MM.1S (cell line): ENCODE measurements at regions not wholly inside any gene's neighbourhood (a gene's known extent, or its start where the extent isn't known, plus 50 kb on each side); places are given as distances from the start of the nearest gene placed in this dataset.

Experiments used
- DNase-seq: peaks from one replicate; pipeline ENCODE4 v3.0.0-alpha.2; 2015
- H2AFZ ChIP-seq: fragments of 300-600 bp; sonication (generic); 2 replicates; pipeline ENCODE4 v1.6.0; 2016; ENCODE audit warnings: antibody characterized with exemption, low read length
- H3F3A ChIP-seq: fragments of 300-600 bp; sonication (generic); 2 replicates; pipeline ENCODE4 v1.6.1; 2016; ENCODE audit warnings: mild to moderate bottlenecking, antibody characterized with exemption, low read length, moderate library complexity, mixed read lengths; ENCODE audit not compliant: insufficient read depth
- H3K27ac ChIP-seq: fragments of 300-600 bp; sonication (generic); 2 replicates; pipeline ENCODE4 v1.5.1; 2016; ENCODE audit warnings: mild to moderate bottlenecking, low read length
- H3K27me3 ChIP-seq: fragments of 300-600 bp; sonication (generic); replicated peaks from 2 replicates; pipeline ENCODE4 v1.6.0; 2016; ENCODE audit warnings: low read length; ENCODE audit not compliant: insufficient read depth
- H3K36me3 ChIP-seq: fragments of 300-600 bp; sonication (generic); replicated peaks from 2 replicates; pipeline ENCODE4 v1.6.1; 2016; ENCODE audit warnings: mild to moderate bottlenecking, low read length, mixed read lengths; ENCODE audit not compliant: insufficient read depth
- H3K4me1 ChIP-seq: fragments of 300-600 bp; sonication (generic); 2 replicates; pipeline ENCODE4 v1.6.1; 2016; ENCODE audit warnings: low read length, mixed read lengths
- H3K4me2 ChIP-seq: fragments of 300-600 bp; sonication (generic); 2 replicates; pipeline ENCODE4 v1.6.0; 2016; ENCODE audit warnings: low read depth, low read length
- H3K4me3 ChIP-seq: fragments of 300-600 bp; sonication (generic); 2 replicates; pipeline ENCODE4 v1.5.1; 2016; ENCODE audit warnings: low read length, mixed read lengths
- H3K79me2 ChIP-seq: fragments of 300-600 bp; sonication (generic); 2 replicates; pipeline ENCODE4 v1.6.1; 2016; ENCODE audit warnings: mixed run types, low read length, mixed read lengths
- H3K9ac ChIP-seq: fragments of 300-600 bp; sonication (generic); 2 replicates; pipeline ENCODE4 v1.6.1; 2016; ENCODE audit warnings: low read length, mixed read lengths
- H3K9me2 ChIP-seq: fragments of 300-600 bp; sonication (generic); replicated peaks from 2 replicates; pipeline ENCODE4 v1.6.1; 2016; ENCODE audit warnings: mild to moderate bottlenecking, low read length, mixed read lengths; ENCODE audit not compliant: insufficient read depth
- H3K9me3 ChIP-seq: fragments of 300-600 bp; sonication (generic); replicated peaks from 2 replicates; pipeline ENCODE4 v1.6.1; 2016; ENCODE audit warnings: mild to moderate bottlenecking, low read length, mixed read lengths; ENCODE audit not compliant: insufficient read depth
- H4K20me1 ChIP-seq: fragments of 300-600 bp; sonication (generic); 2 replicates; pipeline ENCODE4 v1.6.1; 2016; ENCODE audit warnings: mild to moderate bottlenecking, low read length, moderate library complexity, mixed read lengths; ENCODE audit not compliant: insufficient read depth
- CTCF ChIP-seq: fragments of 300-600 bp; sonication (generic); IDR thresholded peaks from 2 replicates; pipeline ENCODE4 v1.5.1; 2016; ENCODE audit warnings: antibody characterized with exemption, low read length, mixed read lengths
- EZH2 ChIP-seq: fragments of 300-600 bp; sonication (generic); optimal IDR thresholded peaks from 2 replicates; pipeline ENCODE3; 2017; ENCODE audit warnings: low read depth, mild to moderate bottlenecking, antibody characterized with exemption, low read length, mixed read lengths
- EZH2phosphoT487 ChIP-seq: fragments of 300-600 bp; sonication (generic); IDR thresholded peaks from 2 replicates; pipeline ENCODE4 v1.6.1; 2018; ENCODE audit warnings: antibody characterized with exemption, low read length

DNA sequence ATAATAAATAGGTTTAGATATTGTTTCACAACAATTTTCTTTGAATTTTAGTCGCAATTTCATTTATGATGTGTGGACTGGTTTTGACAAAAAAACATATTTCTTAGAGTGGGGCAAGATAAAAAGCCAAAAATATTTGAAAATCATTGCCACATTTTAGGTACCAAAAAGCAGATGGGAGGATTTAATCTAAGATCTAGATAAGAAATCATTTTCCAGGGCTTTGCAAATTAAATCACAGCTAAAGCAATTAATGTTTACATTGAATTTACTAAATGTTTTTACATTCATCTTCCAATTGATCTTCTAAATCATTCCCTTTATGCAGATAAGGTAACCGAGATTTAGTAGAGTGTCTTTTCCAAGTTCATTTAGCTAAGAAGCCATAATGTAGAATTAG lies 1386.0 kb upstream of the TENM4 start:
- no peaks in the 10 kb centered on the region for H3K36me3 ChIP-seq
- TF ChIP-seq CTCF (no peak), EZH2phosphoT487 (no peak), EZH2 (no peak)
- no peaks in the 10 kb centered on the region for H3K9me2 ChIP-seq

GRCh38 chr11:80822308-80822707 lies 1381.5 kb upstream of the TENM4 start:
- no peaks in the 10 kb centered on the region for H3K79me2 ChIP-seq
- H3K9me2 ChIP-seq, result no peaks in the 10 kb centered on the region
- no peaks in the 10 kb centered on the region for H3F3A ChIP-seq
- no peaks in the 10 kb centered on the region for H3K36me3 ChIP-seq
- H3K4me2 ChIP-seq, result no peak overlapping the region
- no peaks in the 10 kb centered on the region for H3K9me3 ChIP-seq
- H3K27me3 ChIP-seq, result no peaks in the 10 kb centered on the region
- H3K9ac ChIP-seq, result no peak overlapping the region
- no peak overlapping the region for H3K27ac ChIP-seq
- no peaks in the 10 kb centered on the region for H3K4me1 ChIP-seq
- no peak overlapping the region for H3K4me3 ChIP-seq
- no peak for DNase-seq
- no peak for TF ChIP-seq EZH2
- no peak for TF ChIP-seq CTCF
- no peak for TF ChIP-seq EZH2phosphoT487
- H2AFZ ChIP-seq, result no peak overlapping the region
- no peaks in the 10 kb centered on the region for H4K20me1 ChIP-seq

More for the DNA sequence above, 1386.0 kb upstream of the TENM4 start:
- H3K9me3 ChIP-seq, result no peaks in the 10 kb centered on the region
- H4K20me1 ChIP-seq, result no peaks in the 10 kb centered on the region
- no peak overlapping the region for H3K4me2 ChIP-seq
- H3K27ac ChIP-seq, result no peak overlapping the region
- H3K4me1 ChIP-seq, result no peaks in the 10 kb centered on the region
- H2AFZ ChIP-seq, result no peak overlapping the region
- no peaks in the 10 kb centered on the region for H3K79me2 ChIP-seq
- DNase-seq, result no peak
- no peak overlapping the region for H3K4me3 ChIP-seq
- H3F3A ChIP-seq, result no peaks in the 10 kb centered on the region
- H3K27me3 ChIP-seq, result no peaks in the 10 kb centered on the region
- H3K9ac ChIP-seq, result no peak overlapping the region

DNA sequence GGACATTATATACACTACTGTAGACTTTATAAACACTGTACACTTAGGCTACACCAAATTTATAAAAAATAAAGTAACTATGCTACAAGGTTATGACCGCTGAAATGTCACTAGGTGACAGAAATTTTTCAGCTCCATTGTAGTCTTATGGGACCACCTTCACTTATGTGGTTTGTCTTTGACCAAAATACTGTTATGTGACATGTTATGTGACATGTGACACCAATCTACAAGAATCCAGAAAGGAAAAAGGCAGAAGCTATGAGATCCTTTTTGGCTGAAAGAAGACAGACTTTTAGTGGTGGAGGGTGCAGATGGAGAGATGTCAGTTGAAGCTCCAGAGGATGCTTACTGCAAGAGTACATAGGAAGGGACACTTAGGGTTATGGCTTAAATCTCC lies 1378.4 kb upstream of the TENM4 start:
- peaks cover 15% of the 10 kb centered on the region for H3K4me1 ChIP-seq
- TF ChIP-seq EZH2phosphoT487 (no peak), EZH2 (no peak), CTCF (no peak)
- H3K4me2 ChIP-seq, result no peak overlapping the region
- H3K9me2 ChIP-seq, result no peaks in the 10 kb centered on the region
- no peak overlapping the region for H3K4me3 ChIP-seq
- no peak overlapping the region for H3K27ac ChIP-seq
- no peaks in the 10 kb centered on the region for H3K27me3 ChIP-seq
- H3K79me2 ChIP-seq, result no peaks in the 10 kb centered on the region
- no peaks in the 10 kb centered on the region for H3F3A ChIP-seq
- no peaks in the 10 kb centered on the region for H3K36me3 ChIP-seq
- H2AFZ ChIP-seq, result no peak overlapping the region
- no peak for DNase-seq
- no peaks in the 10 kb centered on the region for H3K9me3 ChIP-seq
- no peaks in the 10 kb centered on the region for H4K20me1 ChIP-seq
- H3K9ac ChIP-seq, result no peak overlapping the region
